BJ (cell line): ENCODE measurements at regions not wholly inside any gene's neighbourhood (a gene's known extent, or its start where the extent isn't known, plus 50 kb on each side); places are given as distances from the start of the nearest gene placed in this dataset.
"Not testable (repeated sequence)": the region's sequence is repeated elsewhere in the genome, so short reads cannot be mapped to it uniquely, and the experiment has no call there.

Source experiments
- CTCF ChIA-PET: fragments of 350-600 bp; formaldehyde crosslinking; extraction: SDS; loops from one replicate; lab custom pipeline; 2021; ENCODE audit warnings: antibody characterized with exemption, inconsistent platforms; lab: Yijun Ruan, JAX
- POLR2A ChIA-PET: fragments of 300-600 bp; sonication (Branson Sonifier 250); formaldehyde crosslinking; extraction: SDS; loops from one replicate; lab custom pipeline; 2021; ENCODE audit warnings: antibody characterized with exemption; lab: Charles Lee
- DNase-seq: peaks from one replicate; pipeline ENCODE4 v3.0.0-alpha.2; 2011; ENCODE audit warnings: low read depth
- H3K27me3 ChIP-seq: 2 replicates; pipeline ENCODE4 v1.6.0; 2011; ENCODE audit warnings: low read length; ENCODE audit not compliant: control insufficient read depth, insufficient read depth
- H3K36me3 ChIP-seq: 2 replicates; pipeline ENCODE4 v1.5.1; 2011; ENCODE audit warnings: low read length; ENCODE audit not compliant: control insufficient read depth, insufficient read depth
- H3K4me3 ChIP-seq: 2 replicates; pipeline ENCODE4 v1.5.1; 2011; ENCODE audit warnings: low read depth, mild to moderate bottlenecking, control low read depth, low read length
- CTCF ChIP-seq: IDR thresholded peaks from 2 replicates; pipeline ENCODE4 v1.5.1; 2011; ENCODE audit warnings: low read depth, mild to moderate bottlenecking, control low read depth, inconsistent platforms, low read length, moderate library complexity; ENCODE audit not compliant: insufficient read depth

GRCh38 chr9:40929488-40929845, 199.0 kb downstream of the FOXD4L6 start:
- DNase-seq, H3K27me3 ChIP-seq, H3K36me3 ChIP-seq, POLR2A ChIA-PET, CTCF ChIA-PET, H3K4me3 ChIP-seq: not testable (repeated sequence)

GRCh38 chr9:40928803-40929487, 199.5 kb downstream of the FOXD4L6 start:
- TF ChIP-seq CTCF = no peak
- DNase-seq = no peak
- Histone ChIP-seq H3K27me3 (no peaks in the 10 kb centered on the region), H3K36me3 (no peaks in the 10 kb centered on the region), H3K4me3 (no peak overlapping the region)
- ChIA-PET CTCF (no interaction called here), POLR2A (no interaction called here)

GRCh38 chr9:40927851-40928802, 200.4 kb downstream of the FOXD4L6 start:
- Histone ChIP-seq H3K27me3 (no peaks in the 10 kb centered on the region), H3K4me3 (no peak overlapping the region), H3K36me3 (no peaks in the 10 kb centered on the region)
- ChIA-PET POLR2A (no interaction called here), CTCF (no interaction called here)
- no peak for DNase-seq
- no peak for TF ChIP-seq CTCF

GRCh38 chr9:40927260-40927631, 201.2 kb downstream of the FOXD4L6 start:
- TF ChIP-seq CTCF = no peak
- H3K4me3 ChIP-seq = no peak overlapping the region
- ChIA-PET POLR2A (no interaction called here), CTCF (no interaction called here)
- no peaks in the 10 kb centered on the region for H3K36me3 ChIP-seq
- DNase-seq = no peak
- H3K27me3 ChIP-seq = no peaks in the 10 kb centered on the region

- H3K27me3 ChIP-seq = no peaks in the 10 kb centered on the region
- no peaks in the 10 kb centered on the region for H3K36me3 ChIP-seq
- H3K4me3 ChIP-seq = no peak overlapping the region
- DNase-seq = no peak
- no peak for TF ChIP-seq CTCF
- ChIA-PET POLR2A (no interaction called here), CTCF (no interaction called here)
These were observed 201.8 kb downstream of the FOXD4L6 start for GRCh38 chr9:40926404-40927259.
